ENCODE measurements at regions not wholly inside any gene's neighbourhood (a gene's known extent, or its start where the extent isn't known, plus 50 kb on each side); places are given as distances from the start of the nearest gene placed in this dataset.

DNA sequence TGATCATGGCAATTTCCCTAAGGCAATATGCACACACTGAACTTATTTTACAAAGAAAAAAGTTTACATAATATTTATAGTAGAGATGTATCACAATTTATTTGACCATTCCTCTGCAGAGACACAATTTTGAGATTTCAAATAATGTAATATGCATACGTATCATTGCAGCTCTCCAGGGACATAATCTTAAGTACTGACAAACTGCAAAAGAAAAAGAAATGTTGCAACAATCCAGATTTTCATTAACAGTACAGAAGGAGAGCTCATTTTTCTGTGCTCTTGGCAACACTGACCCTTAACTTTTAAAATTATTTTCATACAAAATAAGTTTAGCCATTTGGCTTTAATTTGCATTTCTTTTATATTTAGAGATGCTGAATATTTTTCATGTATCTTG, 710.2 kb upstream of the SLC39A10 start:
- Histone ChIP-seq H3K36me3 (ENCODE audit: insufficient read depth, low read length) (no peaks in the 10 kb centered on the region), H3K79me2 (ENCODE audit: insufficient read depth, low read length) (no peaks in the 10 kb centered on the region), H3K27ac (ENCODE audit: low read depth, low read length) (no peak overlapping the region), H3K9ac (ENCODE audit: low read length) (no peak overlapping the region), H2AFZ (ENCODE audit: low read depth, low read length) (no peak overlapping the region), H4K20me1 (ENCODE audit: insufficient read depth, low read length) (no peaks in the 10 kb centered on the region), H3K4me2 (ENCODE audit: low read length) (no peak overlapping the region), H3K9me3 (ENCODE audit: insufficient read depth, low read depth, low read length) (no peaks in the 10 kb centered on the region), H3K4me3 (ENCODE audit: insufficient read depth, low read depth, low read length) (no peak overlapping the region), H3K4me1 (ENCODE audit: insufficient read depth, low read length) (no peaks in the 10 kb centered on the region), H3K27me3 (ENCODE audit: insufficient read depth, low read length) (no peaks in the 10 kb centered on the region)
- Mint-ChIP-seq H3K36me3 (ENCODE audit: low read depth, unreplicated experiment) (no peaks in the 10 kb centered on the region), H3K27me3 (ENCODE audit: low read depth, unreplicated experiment) (no peaks in the 10 kb centered on the region), H3K4me3 (ENCODE audit: unreplicated experiment) (no peak overlapping the region), H3K27ac (ENCODE audit: unreplicated experiment) (no peak overlapping the region), H3K9me3 (ENCODE audit: unreplicated experiment) (no peaks in the 10 kb centered on the region), H3K4me1 (ENCODE audit: low read depth, unreplicated experiment) (no peaks in the 10 kb centered on the region)
- TF ChIP-seq EZH2 (IDR thresholded peaks at IDR 0.05; ENCODE audit: insufficient read depth, low read length) = no peak
- TF ChIP-seq, protein P1, sequence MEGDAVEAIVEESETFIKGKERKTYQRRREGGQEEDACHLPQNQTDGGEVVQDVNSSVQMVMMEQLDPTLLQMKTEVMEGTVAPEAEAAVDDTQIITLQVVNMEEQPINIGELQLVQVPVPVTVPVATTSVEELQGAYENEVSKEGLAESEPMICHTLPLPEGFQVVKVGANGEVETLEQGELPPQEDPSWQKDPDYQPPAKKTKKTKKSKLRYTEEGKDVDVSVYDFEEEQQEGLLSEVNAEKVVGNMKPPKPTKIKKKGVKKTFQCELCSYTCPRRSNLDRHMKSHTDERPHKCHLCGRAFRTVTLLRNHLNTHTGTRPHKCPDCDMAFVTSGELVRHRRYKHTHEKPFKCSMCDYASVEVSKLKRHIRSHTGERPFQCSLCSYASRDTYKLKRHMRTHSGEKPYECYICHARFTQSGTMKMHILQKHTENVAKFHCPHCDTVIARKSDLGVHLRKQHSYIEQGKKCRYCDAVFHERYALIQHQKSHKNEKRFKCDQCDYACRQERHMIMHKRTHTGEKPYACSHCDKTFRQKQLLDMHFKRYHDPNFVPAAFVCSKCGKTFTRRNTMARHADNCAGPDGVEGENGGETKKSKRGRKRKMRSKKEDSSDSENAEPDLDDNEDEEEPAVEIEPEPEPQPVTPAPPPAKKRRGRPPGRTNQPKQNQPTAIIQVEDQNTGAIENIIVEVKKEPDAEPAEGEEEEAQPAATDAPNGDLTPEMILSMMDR (IDR thresholded peaks at IDR 0.05; ENCODE audit: insufficient read depth, low read depth, low read length) = no peak
- DNase-seq (ENCODE audit: low read depth) = no peak
- FAIRE-seq = no peak

GRCh38 chr2:194938066-194938465, 719.0 kb upstream of the SLC39A10 start:
- no peak overlapping the region for H3K4me3 ChIP-seq (ENCODE audit: insufficient read depth, low read depth, low read length)
- H3K4me3 Mint-ChIP-seq (ENCODE audit: unreplicated experiment) = no peak overlapping the region
- H3K4me2 ChIP-seq (ENCODE audit: low read length) = no peak overlapping the region
- FAIRE-seq = no peak
- no peaks in the 10 kb centered on the region for H3K36me3 Mint-ChIP-seq (ENCODE audit: low read depth, unreplicated experiment)
- H3K9ac ChIP-seq (ENCODE audit: low read length) = no peak overlapping the region
- H3K9me3 ChIP-seq (ENCODE audit: insufficient read depth, low read depth, low read length) = no peaks in the 10 kb centered on the region
- H3K4me1 Mint-ChIP-seq (ENCODE audit: low read depth, unreplicated experiment) = no peaks in the 10 kb centered on the region
- TF ChIP-seq, protein P1 (IDR thresholded peaks at IDR 0.05; ENCODE audit: insufficient read depth, low read depth, low read length) = no peak
- TF ChIP-seq EZH2 (IDR thresholded peaks at IDR 0.05; ENCODE audit: insufficient read depth, low read length) = no peak
- no peaks in the 10 kb centered on the region for H4K20me1 ChIP-seq (ENCODE audit: insufficient read depth, low read length)
- no peak overlapping the region for H3K27ac Mint-ChIP-seq (ENCODE audit: unreplicated experiment)
- H3K27me3 Mint-ChIP-seq (ENCODE audit: low read depth, unreplicated experiment) = no peaks in the 10 kb centered on the region
- DNase-seq (ENCODE audit: low read depth) = no peak
- no peak overlapping the region for H3K27ac ChIP-seq (ENCODE audit: low read depth, low read length)
- peaks cover 6% of the 10 kb centered on the region for H3K9me3 Mint-ChIP-seq (ENCODE audit: unreplicated experiment)
- no peaks in the 10 kb centered on the region for H3K79me2 ChIP-seq (ENCODE audit: insufficient read depth, low read length)
- H2AFZ ChIP-seq (ENCODE audit: low read depth, low read length) = no peak overlapping the region
- H3K36me3 ChIP-seq (ENCODE audit: insufficient read depth, low read length) = no peaks in the 10 kb centered on the region
- no peaks in the 10 kb centered on the region for H3K27me3 ChIP-seq (ENCODE audit: insufficient read depth, low read length)
- no peaks in the 10 kb centered on the region for H3K4me1 ChIP-seq (ENCODE audit: insufficient read depth, low read length)

- H4K20me1 ChIP-seq (ENCODE audit: insufficient read depth, low read length) = no peaks in the 10 kb centered on the region
- H3K27me3 ChIP-seq (ENCODE audit: insufficient read depth, low read length) = no peaks in the 10 kb centered on the region
- no peak for DNase-seq (ENCODE audit: low read depth)
- no peak overlapping the region for H3K4me3 Mint-ChIP-seq (ENCODE audit: unreplicated experiment)
- H3K27ac Mint-ChIP-seq (ENCODE audit: unreplicated experiment) = no peak overlapping the region
- no peaks in the 10 kb centered on the region for H3K36me3 Mint-ChIP-seq (ENCODE audit: low read depth, unreplicated experiment)
- H3K79me2 ChIP-seq (ENCODE audit: insufficient read depth, low read length) = no peaks in the 10 kb centered on the region
- H3K9ac ChIP-seq (ENCODE audit: low read length) = no peak overlapping the region
- H3K9me3 ChIP-seq (ENCODE audit: insufficient read depth, low read depth, low read length) = no peaks in the 10 kb centered on the region
- no peaks in the 10 kb centered on the region for H3K27me3 Mint-ChIP-seq (ENCODE audit: low read depth, unreplicated experiment)
- H3K4me1 ChIP-seq (ENCODE audit: insufficient read depth, low read length) = no peaks in the 10 kb centered on the region
- H3K9me3 Mint-ChIP-seq (ENCODE audit: unreplicated experiment) = no peaks in the 10 kb centered on the region
- H3K4me2 ChIP-seq (ENCODE audit: low read length) = no peak overlapping the region
- no peaks in the 10 kb centered on the region for H3K36me3 ChIP-seq (ENCODE audit: insufficient read depth, low read length)
- H2AFZ ChIP-seq (ENCODE audit: low read depth, low read length) = no peak overlapping the region
- FAIRE-seq = no peak
- no peaks in the 10 kb centered on the region for H3K4me1 Mint-ChIP-seq (ENCODE audit: low read depth, unreplicated experiment)
- H3K27ac ChIP-seq (ENCODE audit: low read depth, low read length) = no peak overlapping the region
- H3K4me3 ChIP-seq (ENCODE audit: insufficient read depth, low read depth, low read length) = no peak overlapping the region
- TF ChIP-seq, protein P1 (IDR thresholded peaks at IDR 0.05; ENCODE audit: insufficient read depth, low read depth, low read length) = no peak
- TF ChIP-seq EZH2 (IDR thresholded peaks at IDR 0.05; ENCODE audit: insufficient read depth, low read length) = no peak
Measured at GRCh38 chr2:194927489-194927888, 729.5 kb upstream of the SLC39A10 start.
